GM19328 (cell line): ENCODE measurements at regions not wholly inside any gene's neighbourhood (a gene's known extent, or its start where the extent isn't known, plus 50 kb on each side); places are given as distances from the start of the nearest gene placed in this dataset.
"Not testable (repeated sequence)": the region's sequence is repeated elsewhere in the genome, so short reads cannot be mapped to it uniquely, and the experiment has no call there.

Source experiments
- ATAC-seq: cut with Tn5 transposase; IDR thresholded peaks from one replicate; pipeline ENCODE4 v1.9.1; 2021; ENCODE audit warnings: mild to moderate bottlenecking, moderate library complexity; ENCODE audit not compliant: unreplicated experiment

DNA sequence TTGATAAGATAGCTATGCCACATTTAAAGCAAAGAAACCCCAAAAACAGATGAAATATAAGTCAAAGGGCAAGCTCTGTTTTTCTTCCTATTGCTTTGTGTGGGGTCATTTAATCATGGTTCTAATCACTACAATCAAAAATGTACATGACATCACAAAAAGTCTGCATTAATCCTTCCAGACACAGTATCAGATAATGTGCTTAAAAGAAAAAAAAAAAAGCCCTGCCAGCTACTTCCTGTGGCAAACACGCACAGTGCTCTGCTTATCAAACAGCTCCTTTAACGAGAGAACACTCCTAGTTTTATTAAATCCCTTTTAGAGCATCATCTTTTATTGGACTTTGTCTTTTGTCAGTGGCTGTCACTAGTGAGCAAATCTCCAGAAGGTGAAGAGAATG lies 1005.8 kb downstream of the GATA3 start:
- no peak for ATAC-seq

GRCh38 chr10:9061871-9062270 lies 1007.4 kb downstream of the GATA3 start:
- no peak for ATAC-seq

DNA sequence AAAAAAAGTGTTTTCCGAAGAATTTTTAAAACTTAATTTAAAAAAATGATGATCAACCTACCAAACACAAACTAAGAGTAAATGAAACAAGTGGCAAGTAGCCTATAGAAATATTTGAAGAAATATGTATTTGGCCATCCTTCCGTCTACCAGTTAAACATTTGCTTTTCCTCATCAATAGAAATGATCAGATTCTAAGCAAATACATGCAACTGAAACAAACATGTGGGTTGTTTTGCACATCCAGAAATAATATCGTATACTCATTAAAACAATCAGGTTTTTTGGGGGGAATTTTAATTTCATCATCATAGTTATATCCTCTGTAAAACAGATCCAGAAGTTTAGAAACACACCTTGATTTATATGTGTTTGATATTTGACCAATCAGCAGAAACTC lies 1011.7 kb downstream of the GATA3 start:
- ATAC-seq: no peak

GRCh38 chr10:9068003-9068402 lies 1013.5 kb downstream of the GATA3 start:
- no peak for ATAC-seq

- ATAC-seq: no peak
Observed at GRCh38 chr10:9069136-9069535, 1014.6 kb downstream of the GATA3 start.

- ATAC-seq: no peak
Observed at GRCh38 chr10:9075420-9075819, 1020.9 kb downstream of the GATA3 start.

- no peak for ATAC-seq
Observed at GRCh38 chr10:9076066-9076465, 1021.6 kb downstream of the GATA3 start.

GRCh38 chr10:9081253-9081652 lies 1026.8 kb downstream of the GATA3 start:
- no peak for ATAC-seq

- no peak for ATAC-seq
Observed at GRCh38 chr10:9081961-9082360, 1027.5 kb downstream of the GATA3 start.

GRCh38 chr10:9091530-9092093 lies 1037.1 kb downstream of the GATA3 start:
- ATAC-seq: no peak

- no peak for ATAC-seq
Observed at GRCh38 chr10:9096288-9096687, 1041.8 kb downstream of the GATA3 start.

DNA sequence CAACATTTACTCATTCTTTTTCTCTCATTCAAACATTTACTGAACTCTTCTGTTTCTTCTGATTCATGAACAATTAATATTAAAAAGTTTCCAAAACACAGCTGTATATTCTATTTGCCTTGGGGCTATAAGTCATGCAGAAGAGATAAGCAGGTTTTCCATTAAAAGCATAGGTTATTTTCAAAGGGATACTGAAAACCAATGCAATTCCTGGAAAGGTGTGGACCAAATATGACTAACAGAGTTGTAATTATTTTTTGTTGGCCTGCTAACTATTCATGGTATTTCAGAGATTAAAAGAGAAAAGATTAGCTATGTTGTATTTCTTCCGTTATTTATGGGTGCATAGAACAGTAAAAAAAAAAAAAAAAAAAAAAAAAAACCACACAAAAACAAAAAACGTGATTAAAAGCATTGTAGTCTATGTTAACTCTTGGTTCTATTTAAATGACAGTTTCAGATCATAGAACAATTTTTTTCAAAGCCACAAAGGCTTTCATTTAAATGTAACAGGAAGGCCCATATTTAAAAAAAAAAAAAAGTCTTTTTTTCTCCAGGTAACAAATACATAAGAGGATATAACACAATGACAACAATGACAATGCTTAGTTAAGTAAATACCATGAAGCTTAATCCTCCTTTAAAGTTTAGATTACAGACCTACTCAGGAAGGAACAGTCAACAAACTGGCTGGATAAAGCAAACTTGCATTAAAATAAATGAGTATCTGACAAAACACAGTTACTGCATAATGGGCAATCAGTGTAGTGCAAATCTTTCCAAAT lies 1042.9 kb downstream of the GATA3 start:
- ATAC-seq: no peak

- ATAC-seq: no peak
Observed at GRCh38 chr10:9097991-9098306, 1043.5 kb downstream of the GATA3 start.

- ATAC-seq: no peak
Observed at GRCh38 chr10:9102026-9102425, 1047.5 kb downstream of the GATA3 start.

DNA sequence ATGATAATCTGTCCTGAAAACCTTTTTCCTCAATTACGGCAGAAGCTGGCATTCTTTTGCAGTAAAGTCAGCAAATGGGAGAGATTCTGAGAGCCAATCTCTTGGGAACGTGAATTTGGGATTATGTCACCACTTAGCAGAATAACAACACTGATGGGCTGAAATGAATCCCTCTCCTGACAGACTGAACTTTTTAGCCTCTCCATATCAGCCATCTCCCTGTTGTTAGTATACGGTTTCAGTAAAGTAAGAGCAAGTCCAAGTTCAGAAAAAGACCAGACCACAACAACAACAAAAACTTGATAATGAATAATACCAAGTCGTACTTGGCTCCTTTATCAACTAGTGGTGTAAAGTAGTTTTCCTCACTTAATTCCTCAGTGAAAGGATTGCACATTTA lies 1048.8 kb downstream of the GATA3 start:
- no peak for ATAC-seq

DNA sequence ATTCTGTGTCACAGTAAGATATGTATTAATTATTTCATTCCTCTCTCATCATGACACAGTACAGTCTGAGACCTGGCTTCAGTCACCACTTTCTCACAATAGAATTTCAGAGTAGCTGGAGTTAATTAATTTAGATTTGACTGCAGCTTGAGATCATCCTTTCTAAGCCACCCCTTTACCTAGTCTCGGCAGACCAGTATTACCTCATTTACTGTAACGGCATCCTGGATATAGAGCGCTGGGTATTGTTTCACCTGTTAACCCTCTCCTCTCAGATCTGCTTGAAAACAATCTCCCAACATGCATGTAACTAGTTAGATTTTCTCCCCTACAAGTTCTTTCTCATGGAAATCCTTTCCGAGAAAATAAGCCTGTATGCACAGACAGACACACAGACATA lies 1057.5 kb downstream of the GATA3 start:
- no peak for ATAC-seq

DNA sequence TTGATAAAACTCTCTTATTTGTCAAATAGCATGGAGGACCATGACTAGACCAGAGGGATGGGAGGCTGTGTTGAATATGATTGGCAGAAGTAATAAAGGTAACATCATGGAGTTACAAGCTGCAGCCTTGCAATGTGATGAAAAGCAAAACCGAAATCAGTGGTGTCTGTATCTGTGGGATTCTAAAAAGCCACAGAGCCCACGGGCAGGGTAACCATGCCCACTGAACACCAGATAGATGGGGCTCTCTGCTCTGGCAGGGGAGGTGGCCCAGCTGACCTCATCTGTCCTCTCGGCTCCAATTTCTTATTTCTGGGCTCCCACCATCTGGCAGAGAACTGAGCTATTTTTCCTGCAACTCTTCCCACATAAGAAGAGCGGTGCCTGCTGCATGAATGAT lies 1072.2 kb downstream of the GATA3 start:
- ATAC-seq: no peak

DNA sequence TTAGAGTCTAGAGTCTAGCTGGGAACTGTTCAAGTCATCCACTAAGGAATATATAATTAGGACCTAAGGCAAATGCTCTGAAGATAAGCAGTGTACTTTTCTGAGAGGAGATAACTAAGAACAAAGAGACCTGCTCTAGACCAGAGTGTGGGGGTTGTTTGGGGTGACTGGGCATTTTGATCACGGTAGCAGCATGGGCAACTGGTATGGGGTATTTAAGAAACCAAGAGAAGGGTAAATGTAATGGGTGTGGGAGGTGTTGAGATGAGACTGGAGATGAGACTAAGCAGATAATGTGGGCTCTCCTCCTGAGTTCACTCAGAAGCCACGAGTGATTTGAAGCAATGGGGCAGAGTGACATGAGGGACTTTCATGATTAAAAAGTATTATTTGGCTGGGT lies 1082.9 kb downstream of the GATA3 start:
- ATAC-seq: no peak

DNA sequence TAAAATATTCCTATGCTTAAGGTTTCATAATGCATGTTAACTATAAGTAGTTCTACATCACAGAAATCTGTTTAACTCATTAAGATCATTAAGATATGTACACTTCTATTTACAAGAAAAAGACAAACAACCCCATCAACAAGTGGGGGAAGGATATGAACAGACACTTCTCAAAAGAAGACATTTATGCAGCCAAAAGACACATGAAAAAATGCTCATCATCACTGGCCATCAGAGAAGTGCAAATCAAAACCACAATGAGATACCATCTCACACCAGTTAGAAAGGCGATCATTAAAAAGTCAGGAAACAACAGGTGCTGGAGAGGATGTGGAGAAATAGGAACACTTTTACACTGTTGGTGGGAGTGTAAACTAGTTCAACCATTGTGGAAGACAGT lies 1084.3 kb downstream of the GATA3 start:
- not testable (repeated sequence) for ATAC-seq

DNA sequence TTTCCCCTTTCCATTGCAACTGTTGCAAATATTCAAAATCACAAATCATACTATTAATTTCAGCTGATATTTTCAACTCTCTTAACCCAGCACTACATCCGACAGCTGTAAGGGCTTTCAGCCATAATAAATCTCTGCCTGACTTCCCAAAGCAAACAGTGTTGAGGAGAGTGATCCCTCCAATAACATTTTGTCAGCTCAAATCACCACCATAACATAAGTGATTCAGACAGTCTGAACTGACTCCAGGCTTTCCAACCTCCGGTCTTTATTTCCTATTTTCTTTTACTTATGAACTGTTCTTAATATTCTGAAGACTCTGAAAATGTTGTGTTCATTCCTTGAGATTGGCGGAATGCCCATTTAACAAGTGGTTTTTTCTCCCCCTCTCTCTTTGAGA lies 1085.9 kb downstream of the GATA3 start:
- no peak for ATAC-seq

GRCh38 chr10:9147475-9147874 lies 1093.0 kb downstream of the GATA3 start:
- no peak for ATAC-seq

- ATAC-seq: no peak
Observed at GRCh38 chr10:9149134-9149533, 1094.6 kb downstream of the GATA3 start.

- ATAC-seq: not testable (repeated sequence)
Observed at GRCh38 chr10:9153057-9153456, 1098.6 kb downstream of the GATA3 start.
